ENCODE measurements at regions not wholly inside any gene's neighbourhood (a gene's known extent, or its start where the extent isn't known, plus 50 kb on each side); places are given as distances from the start of the nearest gene placed in this dataset.
A peak's percentile ranks its signal among the peaks of the same experiment; 100 is the strongest.

GRCh38 chr5:96015709-96016108, 54.1 kb upstream of the ELL2 start:
- DNase-seq = peak in 1 of 5 experiments; percentile 22

- no peak for DNase-seq
Observed at GRCh38 chr5:96014395-96014794, 52.7 kb upstream of the ELL2 start.

GRCh38 chr5:96013254-96013653, 51.6 kb upstream of the ELL2 start:
- DNase-seq = no peak

GRCh38 chr5:96012399-96012798, 50.7 kb upstream of the ELL2 start:
- DNase-seq = no peak
